ENCODE measurements at regions not wholly inside any gene's neighbourhood (a gene's known extent, or its start where the extent isn't known, plus 50 kb on each side); places are given as distances from the start of the nearest gene placed in this dataset.
"Not testable (repeated sequence)": the region's sequence is repeated elsewhere in the genome, so short reads cannot be mapped to it uniquely, and the experiment has no call there.

DNA sequence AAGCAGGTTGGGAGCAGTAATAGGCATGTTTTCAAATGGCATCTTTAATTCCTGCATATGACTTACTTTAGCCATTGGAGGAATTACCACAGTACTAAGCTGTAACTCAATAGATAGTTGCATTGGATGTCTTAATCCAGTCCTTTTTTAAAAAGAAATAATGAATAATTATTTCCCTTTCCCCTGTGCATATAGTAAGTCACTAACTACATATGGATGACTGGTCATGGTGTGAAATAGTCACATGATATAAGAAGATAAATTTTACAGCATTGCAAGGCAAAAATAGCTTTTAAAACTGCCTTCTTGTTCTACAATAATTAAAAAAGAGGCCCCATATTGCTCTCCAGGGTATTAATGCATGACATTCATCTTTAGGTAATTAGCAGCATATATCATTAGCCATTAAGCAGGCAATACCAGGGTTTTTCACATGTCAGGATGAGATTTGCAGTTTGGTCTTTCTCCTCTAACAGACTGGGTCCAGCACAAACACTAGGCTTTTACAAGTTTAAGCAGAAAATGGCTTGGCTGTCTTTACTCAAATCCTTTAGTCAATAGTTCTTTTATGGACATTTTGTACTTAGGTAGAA is 606.4 kb upstream of the RORB start:
- no peak for DNase-seq

GRCh38 chr9:73892335-73892734 is 604.8 kb upstream of the RORB start:
- DNase-seq, result no peak

DNA sequence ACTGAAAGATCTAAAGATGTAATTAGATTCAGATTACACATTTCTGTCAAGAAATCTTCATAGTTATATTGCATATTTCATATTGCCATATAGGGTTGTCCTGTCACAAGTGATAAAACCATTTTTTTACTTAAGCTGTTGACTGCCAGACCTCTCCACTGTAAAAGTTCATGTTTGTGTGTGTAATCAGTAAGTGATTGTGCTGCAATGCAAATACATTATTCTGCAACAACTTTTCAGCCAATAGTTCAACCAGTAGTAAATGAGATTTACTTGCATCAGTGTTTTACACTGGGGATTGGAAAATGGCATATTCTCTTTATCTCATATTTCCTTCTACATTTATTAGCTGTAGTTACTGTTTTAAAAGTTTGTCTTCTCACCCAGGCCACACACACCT is 603.9 kb upstream of the RORB start:
- DNase-seq, result no peak

- no peak for DNase-seq
Observed at GRCh38 chr9:73896061-73896460, 601.1 kb upstream of the RORB start.

DNA sequence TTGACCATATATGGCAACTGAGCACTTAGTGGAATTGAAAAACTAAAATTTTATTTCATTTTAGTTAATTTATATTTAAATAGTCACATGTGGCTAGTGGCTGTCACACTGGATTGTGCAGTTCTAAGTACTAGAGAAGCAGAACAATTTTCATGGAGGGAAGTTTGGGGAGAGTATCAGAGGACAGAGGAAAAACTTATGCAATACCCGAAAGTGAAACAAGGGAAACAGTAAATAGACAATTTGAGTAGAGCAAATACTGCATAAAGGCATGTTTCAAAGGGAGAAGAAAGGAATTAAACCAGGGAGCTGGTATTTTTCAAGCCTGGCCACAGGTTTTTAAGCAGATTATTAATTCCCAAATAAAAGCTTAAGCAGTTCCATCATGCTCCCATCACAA is 590.5 kb upstream of the RORB start:
- no peak for DNase-seq

GRCh38 chr9:73911804-73912203 is 585.3 kb upstream of the RORB start:
- DNase-seq, result no peak

GRCh38 chr9:73916016-73916673 is 581.0 kb upstream of the RORB start:
- DNase-seq, result no peak

- no peak for DNase-seq
Observed at GRCh38 chr9:73919712-73920111, 577.4 kb upstream of the RORB start.

GRCh38 chr9:73923796-73924195 is 573.3 kb upstream of the RORB start:
- no peak for DNase-seq

DNA sequence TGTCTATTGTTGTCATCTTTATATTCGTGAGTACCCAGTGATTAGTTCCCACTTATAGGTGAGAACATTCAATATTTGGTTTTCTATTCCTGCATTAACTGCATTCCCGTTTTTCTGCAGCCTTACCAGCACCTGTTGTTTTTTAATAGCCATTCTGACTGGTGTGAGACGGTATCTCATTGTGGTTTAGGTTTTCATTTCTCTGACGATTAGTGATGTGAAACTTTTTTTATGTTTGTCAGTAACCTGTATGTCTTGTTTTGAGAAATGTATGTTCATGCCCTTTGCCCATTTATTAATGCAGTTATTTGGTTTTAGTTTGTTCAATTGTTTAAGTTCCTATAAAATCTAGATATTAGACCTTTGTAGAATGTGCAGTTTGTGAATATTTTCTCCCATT is 546.0 kb upstream of the RORB start:
- no peak for DNase-seq

- DNase-seq, result no peak
Observed at GRCh38 chr9:73962792-73963191, 534.3 kb upstream of the RORB start.

DNA sequence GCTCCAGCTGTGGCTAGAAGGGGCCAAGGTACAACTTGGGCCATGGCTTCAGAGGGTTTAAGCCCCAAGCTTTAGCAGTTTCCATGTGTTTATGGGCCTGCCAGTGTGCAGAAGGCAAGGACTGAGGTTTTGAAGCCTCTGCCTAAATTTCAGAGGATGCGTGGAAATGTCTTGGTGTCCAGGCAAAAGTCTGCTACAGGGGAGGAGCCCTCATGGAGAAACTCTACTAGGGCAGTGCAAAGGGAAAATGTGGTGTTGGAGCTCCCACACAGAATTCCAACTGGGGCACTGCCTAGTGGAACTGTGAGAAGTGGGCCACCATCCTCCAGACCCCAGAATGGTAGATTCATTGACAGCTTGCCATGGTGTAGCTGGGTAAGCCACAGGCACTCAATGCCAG is 527.2 kb upstream of the RORB start:
- no peak for DNase-seq

DNA sequence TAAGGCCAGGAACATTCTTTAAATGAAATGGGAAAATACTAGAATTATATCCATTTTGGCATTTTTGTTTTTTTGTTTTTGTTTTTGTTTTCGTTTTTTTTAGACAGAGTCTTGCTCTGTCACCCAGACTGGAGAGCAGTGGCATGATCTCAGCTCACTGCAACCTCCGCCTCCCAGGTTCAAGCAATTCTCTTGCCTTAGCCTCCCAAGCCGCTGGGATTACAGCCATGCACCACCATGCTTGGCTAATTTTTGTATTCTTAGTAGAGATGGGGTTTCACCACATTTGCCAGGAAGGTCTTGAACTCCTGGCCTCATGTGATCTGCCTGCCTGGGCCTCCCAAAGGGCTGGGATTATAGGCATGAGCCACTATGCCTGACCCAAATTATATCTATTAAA is 520.7 kb upstream of the RORB start:
- DNase-seq, result not testable (repeated sequence)

GRCh38 chr9:73979894-73980264 is 517.3 kb upstream of the RORB start:
- no peak for DNase-seq

DNA sequence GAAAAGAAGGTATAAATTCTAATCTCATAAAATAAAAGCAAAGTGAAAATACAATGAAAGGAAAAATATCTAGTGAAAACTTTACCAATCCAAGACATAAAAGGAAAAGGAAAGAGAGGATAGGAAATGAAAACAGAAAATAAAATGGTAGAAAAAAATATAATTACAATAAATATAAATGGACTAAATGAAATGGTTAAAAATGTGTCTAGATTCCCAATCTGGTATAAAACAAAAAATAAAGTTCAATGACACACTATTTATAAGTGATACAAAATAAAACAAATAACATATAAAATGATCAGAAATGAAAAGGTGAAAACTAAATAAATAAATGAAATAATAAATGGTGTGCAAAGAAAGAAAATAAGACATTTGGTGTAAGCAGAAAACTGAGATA is 516.4 kb upstream of the RORB start:
- DNase-seq, result no peak

- no peak for DNase-seq
Observed at GRCh38 chr9:73981405-73981804, 515.7 kb upstream of the RORB start.

- no peak for DNase-seq
Observed at GRCh38 chr9:73995836-73996235, 501.3 kb upstream of the RORB start.

DNA sequence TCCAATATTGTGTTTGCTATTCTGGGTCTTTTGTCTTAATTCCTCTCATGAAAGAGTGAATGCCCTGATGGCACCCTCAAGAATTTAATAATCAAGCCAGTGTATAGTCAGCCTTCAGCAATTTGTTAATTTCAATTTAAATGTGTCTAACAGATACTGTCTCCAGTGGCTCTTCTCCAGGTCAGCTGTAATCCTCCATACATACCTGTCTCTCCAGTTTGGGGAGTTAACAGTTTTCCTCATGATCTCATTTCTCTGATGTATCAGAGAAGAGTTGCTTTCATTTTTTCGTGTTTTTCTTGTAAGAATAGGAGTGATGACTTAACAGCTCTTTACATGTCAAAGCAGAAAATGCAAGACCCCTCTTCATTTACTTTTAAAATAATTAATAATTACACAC is 500.3 kb upstream of the RORB start:
- no peak for DNase-seq

DNA sequence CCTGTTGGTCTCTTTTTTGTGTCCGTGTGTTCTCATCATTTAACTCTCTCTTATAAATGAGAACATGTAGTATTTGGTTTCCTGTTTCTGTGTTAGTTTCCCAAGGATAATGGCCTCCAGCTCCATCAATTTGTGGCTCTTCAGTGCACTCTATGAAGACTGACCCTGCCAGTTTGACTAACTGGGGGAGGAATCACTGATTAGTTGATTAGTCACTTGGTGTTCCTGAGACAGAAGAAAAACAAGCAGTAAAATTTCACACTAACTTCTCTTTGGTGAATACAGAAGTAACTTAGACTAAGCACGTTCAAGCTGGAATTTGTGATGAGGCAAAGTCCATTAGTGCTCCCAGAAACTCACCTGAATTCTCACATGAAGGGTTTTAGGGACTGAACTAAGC is 495.8 kb upstream of the RORB start:
- no peak for DNase-seq

DNA sequence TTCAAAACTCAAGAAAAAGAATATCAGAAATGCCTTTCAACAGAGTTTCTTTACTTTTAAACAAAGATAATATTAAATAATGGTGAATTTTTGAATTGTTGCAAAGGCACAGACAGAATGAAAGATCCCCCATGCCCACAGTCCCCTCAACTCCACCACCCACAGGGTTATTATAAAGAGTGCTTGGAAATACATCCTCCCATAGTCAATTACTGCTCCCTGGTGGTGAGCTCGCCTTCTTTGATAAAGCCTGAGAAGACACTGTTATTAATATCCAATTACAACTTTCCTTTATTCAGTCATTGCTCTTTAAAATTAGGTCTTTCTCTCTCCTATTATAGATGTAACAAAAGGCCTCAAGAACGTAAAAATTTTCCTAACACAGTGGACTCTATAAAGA is 490.2 kb upstream of the RORB start:
- DNase-seq, result no peak

GRCh38 chr9:74007833-74008232 is 489.3 kb upstream of the RORB start:
- DNase-seq, result no peak

GRCh38 chr9:74016004-74016403 is 481.1 kb upstream of the RORB start:
- no peak for DNase-seq

DNA sequence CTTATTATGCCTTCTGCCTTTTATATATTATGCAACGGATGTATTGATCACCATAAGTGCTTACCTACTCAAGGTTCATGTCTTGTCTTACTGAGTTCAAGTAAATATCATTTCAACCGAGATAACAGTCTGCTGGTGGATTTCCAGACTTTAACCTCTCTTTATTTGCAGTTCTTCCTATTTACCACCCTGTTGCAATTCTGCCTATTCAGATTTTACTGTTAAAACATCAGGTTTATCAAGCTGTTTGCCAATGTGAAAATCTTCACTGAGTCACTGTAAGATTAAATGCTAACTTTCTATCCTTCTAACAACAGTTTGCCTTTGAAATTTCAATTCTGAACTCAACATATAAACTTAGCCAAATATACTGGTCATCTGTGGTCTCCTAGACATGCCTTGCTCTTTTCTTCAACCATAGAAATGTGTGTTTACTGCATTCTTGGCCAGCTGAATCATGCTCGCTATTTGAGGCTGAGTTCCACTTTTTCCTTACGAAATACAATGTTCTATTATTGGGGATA is 471.7 kb upstream of the RORB start:
- DNase-seq, result no peak

DNA sequence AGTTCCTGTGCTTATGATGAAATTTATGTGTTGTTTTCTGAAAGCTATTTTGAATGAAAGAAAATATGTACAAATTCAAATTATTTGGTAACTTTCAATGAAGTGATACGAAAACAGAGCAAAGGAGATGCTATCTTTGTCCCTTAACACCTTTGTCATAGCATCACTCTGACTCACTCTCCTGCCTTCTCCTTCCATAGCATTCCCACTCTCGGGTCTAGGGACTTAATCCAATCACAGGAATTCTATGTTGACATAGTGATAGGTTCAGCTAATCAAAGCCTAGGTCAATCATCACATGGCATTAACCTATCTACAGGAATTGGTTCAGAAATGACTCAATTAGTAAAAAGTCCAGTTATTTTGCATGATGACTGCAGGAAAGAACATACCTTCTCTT is 464.7 kb upstream of the RORB start:
- no peak for DNase-seq

DNA sequence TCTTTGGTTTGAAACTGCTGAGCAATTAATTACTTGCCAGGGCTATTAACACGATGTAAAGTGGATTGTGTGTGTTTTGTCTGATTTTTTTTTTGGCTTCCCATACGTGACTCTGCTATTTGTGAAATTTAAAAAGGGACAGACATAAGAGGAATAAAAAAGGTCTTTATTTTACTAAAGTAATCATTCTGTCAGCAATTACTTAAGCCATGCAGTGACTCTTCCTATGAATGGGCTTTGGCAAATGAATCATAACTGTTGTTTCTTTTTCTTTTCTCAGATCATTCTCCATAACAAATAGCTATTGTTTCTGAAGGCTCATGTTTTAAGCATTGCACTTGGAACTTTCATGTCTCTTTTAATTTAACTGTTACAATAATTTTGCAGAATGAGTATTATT is 461.3 kb upstream of the RORB start:
- no peak for DNase-seq
